EH (cell line): ENCODE measurements at regions not wholly inside any gene's neighbourhood (a gene's known extent, or its start where the extent isn't known, plus 50 kb on each side); places are given as distances from the start of the nearest gene placed in this dataset.
"Not testable (repeated sequence)": the region's sequence is repeated elsewhere in the genome, so short reads cannot be mapped to it uniquely, and the experiment has no call there.

Experiments used
- DNase-seq: peaks from one replicate; pipeline ENCODE4 v3.0.0-alpha.2; 2015; ENCODE audit warnings: low read depth

DNA sequence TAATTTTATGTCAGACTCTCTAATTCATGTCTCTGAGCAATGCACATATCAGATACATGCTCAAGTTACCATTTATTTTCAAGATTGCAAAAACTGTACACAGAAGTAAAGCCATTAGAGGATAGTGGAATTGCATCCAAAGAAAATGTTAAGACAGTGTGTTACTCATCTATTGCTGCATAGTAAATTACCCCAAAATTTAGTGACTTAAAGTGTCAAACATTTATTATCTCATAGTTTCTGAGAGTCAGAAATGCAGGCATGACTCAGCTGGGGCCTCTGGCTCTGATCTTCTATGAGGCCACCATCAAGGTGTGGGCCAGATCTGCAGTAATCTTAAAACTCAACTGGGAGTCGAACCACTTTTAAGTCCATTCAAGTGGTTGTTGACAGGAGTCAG, 275.2 kb downstream of the QDPR start:
- peak; percentile 90 for DNase-seq

DNA sequence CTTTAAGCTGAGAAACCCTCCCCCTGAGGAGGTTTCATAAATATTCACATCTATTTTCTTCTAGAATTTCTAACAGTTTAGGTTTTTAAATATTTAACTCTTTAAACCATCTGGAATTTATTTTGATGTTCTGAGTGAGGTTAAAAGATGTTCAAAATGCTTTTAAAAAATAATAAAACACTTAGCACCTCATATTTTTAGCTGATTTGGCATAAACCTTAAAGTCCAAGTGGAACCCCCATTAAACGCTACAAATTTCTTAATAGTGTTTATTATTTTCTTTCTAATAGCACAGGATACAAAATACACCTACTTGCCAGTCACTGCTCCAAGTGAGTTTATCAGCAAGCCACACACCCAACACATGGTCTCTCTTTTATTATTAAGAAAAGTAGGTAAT, 277.2 kb downstream of the QDPR start:
- DNase-seq, result no peak

GRCh38 chr4:17232566-17233253, 279.2 kb downstream of the QDPR start:
- DNase-seq, result peak; percentile 88

- DNase-seq, result not testable (repeated sequence)
Measured at GRCh38 chr4:17231880-17232475, 279.9 kb downstream of the QDPR start.

GRCh38 chr4:17230727-17231126, 281.2 kb downstream of the QDPR start:
- peak; percentile 73 for DNase-seq

- no peak for DNase-seq
Measured at GRCh38 chr4:17220816-17221215, 291.1 kb downstream of the QDPR start.

DNA sequence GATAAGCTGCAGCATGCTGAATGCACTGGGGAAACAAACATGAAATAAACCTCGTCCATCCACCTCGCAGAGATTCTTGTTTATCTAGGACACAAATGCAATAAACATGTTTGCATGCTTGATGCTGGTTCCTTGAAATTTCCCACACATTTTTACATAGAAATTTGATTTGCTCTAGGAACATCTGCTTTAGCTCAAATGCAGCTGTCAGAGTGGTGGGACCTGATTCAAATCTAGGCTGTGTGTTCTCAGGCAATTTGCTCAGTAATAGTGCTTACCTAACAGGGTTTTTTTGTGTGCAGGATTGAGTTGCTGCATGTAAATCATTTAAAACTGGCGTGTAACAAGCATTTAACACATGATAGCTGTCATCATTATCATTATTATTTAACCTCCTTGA, 293.1 kb downstream of the QDPR start:
- DNase-seq, result no peak

DNA sequence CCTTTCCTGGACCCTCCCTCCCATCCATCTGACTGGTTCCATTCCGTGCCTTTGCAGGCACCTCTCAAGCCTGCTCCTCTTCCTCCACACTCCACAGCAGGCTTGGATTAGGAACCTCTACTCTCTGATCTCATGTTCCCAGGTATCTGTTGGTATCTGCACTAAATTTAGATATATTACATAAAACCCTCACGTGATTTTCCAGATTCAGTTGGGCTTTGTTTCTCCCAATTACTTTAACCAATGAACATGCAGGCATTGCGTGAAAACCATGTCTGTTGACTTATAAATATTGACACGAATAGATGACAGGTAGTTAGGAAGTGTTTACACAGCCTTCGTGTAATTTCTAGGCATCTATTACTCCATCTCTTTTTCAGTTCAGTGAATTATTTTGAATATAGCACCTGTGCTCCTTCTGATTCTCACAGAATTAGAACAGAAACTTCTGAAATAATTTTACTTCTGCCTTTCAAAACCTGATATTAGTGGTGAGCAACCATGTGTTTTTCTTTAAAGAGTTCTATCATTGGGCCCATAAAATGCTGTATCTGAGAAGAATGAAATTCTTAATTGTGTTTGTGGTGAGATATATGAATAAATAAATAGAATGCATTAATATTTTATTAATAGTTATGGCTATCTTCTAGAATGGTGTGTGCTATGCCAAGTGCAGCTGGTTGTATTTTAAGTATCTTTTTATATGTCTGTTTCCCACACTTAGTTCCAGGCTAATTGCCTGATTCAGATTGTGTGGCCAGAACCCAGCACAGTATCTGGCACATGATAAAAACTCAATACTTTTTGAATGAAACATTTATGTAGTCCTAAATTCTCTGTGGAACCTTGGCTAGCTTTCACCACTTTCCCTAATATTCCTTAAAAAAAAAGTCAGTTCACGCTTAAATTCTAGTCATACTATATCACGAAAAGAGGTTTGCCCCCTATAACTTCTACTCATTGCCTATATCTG, 304.8 kb downstream of the QDPR start:
- peak; percentile 4 for DNase-seq

- no peak for DNase-seq
Measured at GRCh38 chr4:17204908-17205307, 306.5 kb upstream of the LDB2 start.

GRCh38 chr4:17203797-17204196, 305.4 kb upstream of the LDB2 start:
- DNase-seq, result peak; percentile 10

DNA sequence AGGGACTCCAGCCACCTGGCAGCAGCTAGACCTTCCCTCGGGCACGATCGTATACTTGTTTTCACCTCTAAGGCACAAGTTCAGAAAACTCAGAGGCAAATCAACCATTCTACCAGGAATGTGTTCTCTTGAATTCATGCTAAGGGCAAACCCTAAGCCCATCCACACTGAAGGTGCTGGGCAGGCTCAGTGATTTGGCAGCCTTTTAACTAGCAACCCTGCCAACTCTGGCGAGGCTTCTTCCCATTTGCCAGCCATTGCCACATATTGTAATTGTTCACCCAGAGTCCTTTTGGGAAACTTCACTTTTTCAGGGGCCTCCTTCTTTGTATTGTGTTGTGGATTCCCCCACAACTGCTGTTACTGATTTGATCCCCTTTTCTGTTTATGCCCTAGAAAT, 298.6 kb upstream of the LDB2 start:
- no peak for DNase-seq

- peak; percentile 49 for DNase-seq
Measured at GRCh38 chr4:17195461-17196275, 297.2 kb upstream of the LDB2 start.

DNA sequence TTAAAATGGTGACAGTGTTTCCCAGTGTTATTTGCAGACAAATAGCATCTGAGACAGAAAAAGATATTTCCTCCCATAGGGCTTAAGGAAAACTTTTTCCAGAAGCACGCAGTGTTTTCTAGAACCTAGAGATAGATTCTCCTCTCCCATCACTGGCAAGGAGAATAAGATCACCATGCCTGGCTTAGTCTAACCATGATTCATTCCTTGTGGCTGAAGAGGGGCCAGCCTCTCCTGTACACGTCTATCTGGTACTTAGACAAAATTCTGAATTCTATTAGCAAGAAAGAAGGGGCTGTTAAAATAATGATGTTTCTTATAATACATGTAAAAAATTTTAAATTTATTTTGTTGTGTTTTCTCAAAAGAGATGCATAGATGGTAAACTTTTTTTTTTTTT, 296.1 kb upstream of the LDB2 start:
- no peak for DNase-seq

GRCh38 chr4:17189759-17190158, 291.3 kb upstream of the LDB2 start:
- DNase-seq, result no peak

DNA sequence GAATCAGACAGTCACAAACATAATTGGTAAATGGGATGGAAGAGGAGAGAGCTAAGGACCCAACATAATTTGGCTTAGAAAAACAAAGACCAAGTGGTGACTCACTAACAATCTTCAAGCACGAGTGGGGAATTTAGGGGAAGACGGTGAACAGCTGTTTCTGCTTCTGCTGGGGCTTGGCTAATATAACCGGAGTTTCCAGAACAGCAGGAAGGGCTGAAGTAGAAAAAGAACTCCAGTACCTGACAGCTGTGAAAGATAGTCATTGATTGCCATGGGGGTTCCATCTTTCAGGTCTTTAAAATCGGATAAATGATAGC, 290.9 kb upstream of the LDB2 start:
- peak; percentile 79 for DNase-seq

DNA sequence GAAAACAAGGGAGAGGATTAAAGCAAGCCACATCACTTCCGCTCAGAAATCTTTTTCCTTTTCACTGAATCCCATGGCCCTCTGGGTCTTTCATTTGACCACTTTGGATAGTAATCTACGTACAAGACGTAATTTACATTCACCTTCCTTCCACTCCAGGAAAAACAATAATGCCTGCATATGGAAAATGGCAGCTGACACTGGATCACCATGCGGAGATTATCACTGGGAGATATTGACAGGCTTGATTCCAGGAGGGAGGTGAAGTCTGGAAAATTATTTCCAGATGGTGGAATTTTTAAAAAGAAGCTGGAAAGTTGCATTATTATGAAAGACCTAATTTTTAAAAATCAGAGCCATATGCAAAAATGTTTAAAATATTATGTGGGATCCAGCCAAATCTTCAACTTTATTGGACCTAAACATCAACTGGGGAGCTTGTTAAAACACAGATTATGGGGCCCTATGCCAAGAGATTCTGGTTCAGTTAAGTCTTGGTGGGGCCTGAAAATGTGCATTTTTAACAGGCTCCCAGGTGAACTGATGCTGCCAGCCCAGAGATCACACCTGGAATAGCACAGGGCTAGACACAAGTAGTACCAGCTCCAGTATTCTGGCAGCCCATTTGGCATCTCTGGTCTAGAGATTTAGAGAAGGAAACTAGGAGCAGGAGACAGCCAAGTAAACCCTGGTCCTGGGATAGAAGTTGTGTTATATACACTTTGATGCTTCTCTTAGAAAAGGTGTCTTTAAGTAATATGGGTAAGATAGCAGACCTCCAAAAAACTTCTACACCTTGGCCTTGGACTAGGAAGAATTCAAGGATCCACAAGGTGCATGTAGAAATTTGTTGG, 290.3 kb upstream of the LDB2 start:
- DNase-seq, result no peak

GRCh38 chr4:17188125-17188524, 289.7 kb upstream of the LDB2 start:
- no peak for DNase-seq

DNA sequence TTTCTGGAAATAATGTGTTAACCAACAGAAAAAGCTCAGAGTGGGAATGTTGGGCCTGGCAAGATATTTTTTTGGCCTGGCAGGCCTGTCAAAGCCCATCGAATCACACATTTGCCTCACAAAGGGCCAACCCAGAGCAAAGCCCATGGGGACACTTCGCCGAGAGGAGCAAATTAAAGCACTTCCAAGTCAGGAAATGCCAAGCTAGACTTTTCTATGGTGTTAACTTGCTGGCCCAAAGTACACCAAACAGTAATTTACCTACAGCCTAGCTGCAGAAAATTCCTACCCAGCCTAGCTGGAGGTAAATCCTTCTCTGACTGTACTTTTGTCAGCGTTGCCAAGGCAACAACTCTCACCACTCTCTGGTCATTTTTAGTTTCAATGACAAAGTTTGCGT, 288.6 kb upstream of the LDB2 start:
- no peak for DNase-seq

GRCh38 chr4:17182888-17183287, 284.4 kb upstream of the LDB2 start:
- DNase-seq, result no peak

- no peak for DNase-seq
Measured at GRCh38 chr4:17174751-17175150, 276.3 kb upstream of the LDB2 start.

- DNase-seq, result no peak
Measured at GRCh38 chr4:17173300-17173699, 274.9 kb upstream of the LDB2 start.
